H1 (cell line): ENCODE measurements at regions not wholly inside any gene's neighbourhood (a gene's known extent, or its start where the extent isn't known, plus 50 kb on each side); places are given as distances from the start of the nearest gene placed in this dataset.

ENCODE experiments used
- CTCF ChIA-PET: fragments of 300-600 bp; sonication (Branson Sonifier 250); formaldehyde crosslinking; loops from one replicate; lab custom pipeline; 2021; ENCODE audit not compliant: partially characterized antibody; lab: Charles Lee
- POLR2A ChIA-PET: fragments of 300-600 bp; sonication (Branson Sonifier 250); formaldehyde crosslinking; loops from one replicate; lab custom pipeline; 2021; ENCODE audit warnings: inconsistent platforms; ENCODE audit not compliant: partially characterized antibody; lab: Charles Lee
- DNase-seq, 2 experiments: peaks; one replicate each; pipeline versions ENCODE4 v3.0.0 to v3.0.0-alpha.2; 2010 to 2022; ENCODE audit warnings: low spot score in 2 of 2, low read depth in 1 of 2, mixed read lengths in 1 of 2
- FAIRE-seq: peaks from 2 replicates; lab custom pipeline; 2011; peaks lifted over from hg19 to GRCh38; lab: Jason Lieb, UNC
- H2AFZ ChIP-seq: 2 replicates; pipeline ENCODE4 v1.8.1; 2012; ENCODE audit warnings: low read length, inconsistent platforms
- H2AK5ac ChIP-seq: 2 replicates; pipeline ENCODE4 v1.6.1; 2013; ENCODE audit warnings: low read depth, low read length
- H2BK120ac ChIP-seq: replicated peaks from 2 replicates; pipeline ENCODE3; 2013; ENCODE audit warnings: low read depth, low read length, inconsistent platforms
- H2BK12ac ChIP-seq: 2 replicates; pipeline ENCODE4 v1.6.1; 2013; ENCODE audit warnings: low read depth, low read length
- H2BK15ac ChIP-seq: 2 replicates; pipeline ENCODE4 v1.6.1; 2013; ENCODE audit warnings: low read length
- H2BK20ac ChIP-seq: 2 replicates; pipeline ENCODE4 v1.6.1; 2013; ENCODE audit warnings: low read length
- H2BK5ac ChIP-seq: 2 replicates; pipeline ENCODE4 v1.6.1; 2013; ENCODE audit warnings: low read depth, low read length
- H3K14ac ChIP-seq: 2 replicates; pipeline ENCODE4 v1.6.1; 2013; ENCODE audit warnings: inconsistent platforms; ENCODE audit not compliant: insufficient read length
- H3K18ac ChIP-seq: 2 replicates; pipeline ENCODE4 v1.6.1; 2013; ENCODE audit warnings: low read length; ENCODE audit errors: extremely low read depth
- H3K23ac ChIP-seq: 2 replicates; pipeline ENCODE4 v1.6.1; 2013; ENCODE audit warnings: inconsistent platforms; ENCODE audit not compliant: insufficient read length
- H3K23me2 ChIP-seq: 2 replicates; pipeline ENCODE4 v1.6.1; 2013; ENCODE audit warnings: low read depth, low read length
- H3K27ac ChIP-seq: 2 replicates; pipeline ENCODE4 v1.6.1; 2011; ENCODE audit warnings: low read depth, low read length, inconsistent platforms
- H3K27me3 ChIP-seq, 4 experiments: replicated peaks in 1 of 4; 1 replicate in 1 of 4; 2 replicates in 3 of 4; pipeline versions ENCODE4 v1.6.1 to v1.8.1; 2011 to 2013; ENCODE audit warnings: low read length in 3 of 4, mild to moderate bottlenecking in 3 of 4, inconsistent platforms in 2 of 4, mixed read lengths in 2 of 4, moderate library complexity in 1 of 4; ENCODE audit not compliant: control insufficient read depth in 3 of 4, insufficient read depth in 3 of 4; ENCODE audit errors: extremely low read depth in 1 of 4
- H3K36me3 ChIP-seq, 4 experiments: 2 replicates each; pipeline versions ENCODE4 v1.6.1 to v1.8.1; 2011 to 2013; ENCODE audit warnings: mild to moderate bottlenecking in 4 of 4, low read length in 3 of 4, moderate library complexity in 2 of 4, control low read depth in 1 of 4, inconsistent platforms in 1 of 4; ENCODE audit not compliant: insufficient read depth in 4 of 4, control insufficient read depth in 2 of 4
- H3K4ac ChIP-seq: replicated peaks from 2 replicates; pipeline ENCODE3; 2013; ENCODE audit warnings: low read length, low read depth, mixed read lengths, inconsistent platforms; ENCODE audit not compliant: insufficient read length
- H3K4me1 ChIP-seq, 4 experiments: replicated peaks in 1 of 4; 1 replicate in 1 of 4; 2 replicates in 3 of 4; pipeline versions ENCODE4 v1.6.1 to v1.8.1; 2011 to 2013; ENCODE audit warnings: low read length in 3 of 4, inconsistent platforms in 2 of 4, mixed read lengths in 1 of 4; ENCODE audit not compliant: insufficient read depth in 4 of 4, control insufficient read depth in 3 of 4
- H3K4me2 ChIP-seq, 2 experiments: 2 replicates each; pipeline versions ENCODE4 v1.6.1 to v1.8.1; 2011 to 2013; ENCODE audit warnings: low read depth in 2 of 2, low read length in 2 of 2, control low read depth in 1 of 2, inconsistent platforms in 1 of 2, mild to moderate bottlenecking in 1 of 2; ENCODE audit not compliant: insufficient read depth in 1 of 2
- H3K4me3 ChIP-seq, 4 experiments: fragments of 200-600, 300-600 bp in 1 of 4; sonication (generic), shearing (Covaris generic), sonication (Bioruptor Twin) in 1 of 4; 2 replicates each; pipeline versions ENCODE4 v1.5.1 to v1.8.1; 2011 to 2016; ENCODE audit warnings: low read length in 4 of 4, low read depth in 3 of 4, control low read depth in 2 of 4, inconsistent platforms in 2 of 4, mild to moderate bottlenecking in 2 of 4, mixed read lengths in 1 of 4, moderate library complexity in 1 of 4; ENCODE audit not compliant: insufficient read depth in 2 of 4; ENCODE audit errors: extremely low read depth in 1 of 4
- H3K56ac ChIP-seq: replicated peaks from 2 replicates; pipeline ENCODE3; 2013; ENCODE audit warnings: low read depth, mild to moderate bottlenecking, mixed read lengths, low read length, inconsistent platforms; ENCODE audit not compliant: insufficient read length
- H3K79me1 ChIP-seq: 2 replicates; pipeline ENCODE4 v1.6.1; 2013; ENCODE audit warnings: low read depth, low read length, control low read depth
- H3K79me2 ChIP-seq, 2 experiments: 2 replicates each; pipeline versions ENCODE4 v1.6.1 to v1.8.1; 2012 to 2013; ENCODE audit warnings: low read length in 2 of 2, mild to moderate bottlenecking in 2 of 2, inconsistent platforms in 1 of 2; ENCODE audit not compliant: insufficient read depth in 2 of 2, control insufficient read depth in 1 of 2
- H3K9ac ChIP-seq, 4 experiments: replicated peaks in 1 of 4; 1 replicate in 1 of 4; 2 replicates in 3 of 4; pipeline versions ENCODE4 v1.6.1 to v1.8.1; 2011 to 2013; ENCODE audit warnings: low read depth in 3 of 4, low read length in 3 of 4, control low read depth in 2 of 4, mild to moderate bottlenecking in 2 of 4, moderate library complexity in 2 of 4, inconsistent platforms in 1 of 4; ENCODE audit errors: extremely low read depth in 1 of 4
- H3K9me3 ChIP-seq, 2 experiments: 2 replicates each; pipeline versions ENCODE4 v1.6.1 to v1.8.1; 2012 to 2013; ENCODE audit warnings: mild to moderate bottlenecking in 2 of 2, moderate library complexity in 2 of 2, control low read depth in 1 of 2, inconsistent platforms in 1 of 2, low read depth in 1 of 2, low read length in 1 of 2, mixed read lengths in 1 of 2; ENCODE audit not compliant: insufficient read depth in 2 of 2
- H4K20me1 ChIP-seq, 2 experiments: replicated peaks in 1 of 2; 2 replicates each; pipeline versions ENCODE3 to v1.8.1; 2011 to 2013; ENCODE audit warnings: inconsistent platforms in 2 of 2, low read length in 2 of 2, mild to moderate bottlenecking in 1 of 2; ENCODE audit not compliant: insufficient read depth in 2 of 2, control insufficient read depth in 1 of 2
- H4K5ac ChIP-seq: 2 replicates; pipeline ENCODE4 v1.6.1; 2013; ENCODE audit warnings: low read length, low read depth, mixed read lengths, inconsistent platforms; ENCODE audit not compliant: insufficient read length
- H4K8ac ChIP-seq: 2 replicates; pipeline ENCODE4 v1.8.0; 2013; ENCODE audit warnings: mild to moderate bottlenecking, moderate library complexity, low read length, inconsistent platforms; ENCODE audit not compliant: insufficient read depth; ENCODE audit errors: extremely low read depth
- H4K91ac ChIP-seq: replicated peaks from 2 replicates; pipeline ENCODE3; 2013; ENCODE audit warnings: low read length, mixed read lengths, inconsistent platforms; ENCODE audit not compliant: insufficient read length
- EZH2 ChIP-seq: fragments of 200-600 bp; sonication (generic); IDR thresholded peaks from 2 replicates; pipeline ENCODE4 v1.7.1; 2012; ENCODE audit warnings: low read depth, mild to moderate bottlenecking, moderate library complexity, low read length, inconsistent platforms; ENCODE audit not compliant: severe bottlenecking
- PHF8 ChIP-seq: fragments of 200-600 bp; sonication (generic); conservative IDR thresholded peaks from 2 replicates; pipeline ENCODE4 v1.7.1; 2012; ENCODE audit warnings: low read depth, mild to moderate bottlenecking, inconsistent platforms, low read length, moderate library complexity
- POLR2A ChIP-seq, 2 experiments: IDR thresholded peaks; 1 replicate in 1 of 2; 2 replicates in 1 of 2; pipeline ENCODE4 v1.6.1; 2011; ENCODE audit warnings: low read depth in 2 of 2, low read length in 2 of 2, mild to moderate bottlenecking in 2 of 2; ENCODE audit errors: control extremely low read depth in 1 of 2
- SAP30 ChIP-seq: fragments of 300-600 bp; sonication (generic); IDR thresholded peaks from 2 replicates; pipeline ENCODE4 v1.7.1; 2012; ENCODE audit warnings: low read length, moderate library complexity, mild to moderate bottlenecking, inconsistent platforms; ENCODE audit not compliant: insufficient read depth, insufficient replicate concordance
- SIRT6 ChIP-seq: IDR thresholded peaks from one replicate; pipeline ENCODE4 v1.7.1; 2012; ENCODE audit warnings: low read length, inconsistent platforms
- TBP ChIP-seq: IDR thresholded peaks from 2 replicates; pipeline ENCODE4 v1.6.1; 2011; ENCODE audit warnings: low read depth, low read length, improper control_type of control experiment
- WGBS, 2 experiments: shearing (Covaris generic) in 1 of 2; methylation state at CpG; one replicate each; pipeline versions ENCODE4 v1.1.6 to v1.1.7; 2013 to 2015; ENCODE audit warnings: low lambda C conversion rate in 2 of 2, mixed read lengths in 2 of 2, inconsistent platforms in 1 of 2, low coverage in 1 of 2, missing lambda C conversion rate in 1 of 2; ENCODE audit not compliant: insufficient replicate concordance in 2 of 2, insufficient coverage in 1 of 2, insufficient read length in 1 of 2; ENCODE audit errors: extremely low coverage in 1 of 2, missing lambda C conversion rate in 1 of 2; 5-methylcytosine and 5-hydroxymethylcytosine counted together

DNA sequence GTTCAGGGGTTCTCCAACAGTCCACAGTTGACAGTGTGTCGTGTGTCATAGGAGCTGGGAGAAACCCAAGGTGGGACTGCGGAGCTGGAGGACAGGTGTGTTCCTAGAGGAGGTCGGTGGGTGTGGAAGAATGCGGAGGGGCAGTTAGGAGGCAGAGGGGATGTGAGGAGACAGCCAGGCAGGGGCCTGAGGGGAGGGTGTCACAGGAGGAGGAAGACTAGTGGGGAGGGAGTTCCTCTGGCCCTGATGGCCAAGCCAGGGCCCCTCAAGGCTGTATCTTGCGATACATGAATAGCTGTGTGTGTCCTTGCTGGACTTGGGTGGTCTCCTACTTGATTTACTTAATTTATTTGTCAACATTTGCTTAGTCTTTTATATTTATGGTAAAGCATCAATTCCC is 519.6 kb upstream of the HS6ST1 start:
- ChIA-PET POLR2A (no interaction called here), CTCF (no interaction called here)
- H2AK5ac ChIP-seq = no peak overlapping the region
- H4K8ac ChIP-seq = no peak overlapping the region
- no peak overlapping the region for H2BK12ac ChIP-seq
- no peak overlapping the region for H4K5ac ChIP-seq
- H3K14ac ChIP-seq = no peak overlapping the region
- no peaks in the 10 kb centered on the region for H3K23me2 ChIP-seq
- no peak overlapping the region for H3K4me3 ChIP-seq
- no peak overlapping the region for H3K56ac ChIP-seq
- WGBS, 2 experiments = 88% methylated on average over 5 of the region's 5 CpGs; no CpG with 5 or more reads in 1 of the 2 experiments
- no peaks in the 10 kb centered on the region for H3K79me1 ChIP-seq
- H4K91ac ChIP-seq = no peak overlapping the region
- H2BK5ac ChIP-seq = no peak overlapping the region
- no peak overlapping the region for H2BK15ac ChIP-seq
- no peak overlapping the region for H3K4ac ChIP-seq
- no peak for DNase-seq
- no peak overlapping the region for H3K18ac ChIP-seq
- FAIRE-seq = no peak
- peaks cover 0 to 2% (median 0%) of the 10 kb centered on the region in 4 experiments; a peak in 1 of 7 replicates for H3K4me1 ChIP-seq
- TF ChIP-seq EZH2 (no peak), SAP30 (no peak), SIRT6 (no peak), PHF8 (no peak), TBP (no peak), POLR2A (IDR thresholded peaks at IDR 0.05; ENCODE audit: control extremely low read depth in 1 of 2, low read depth in 2 of 2, low read length in 2 of 2) (no peak)
- H2BK120ac ChIP-seq = no peak overlapping the region
- H3K9me3 ChIP-seq = no peaks in the 10 kb centered on the region
- H2BK20ac ChIP-seq = no peak overlapping the region
- H3K36me3 ChIP-seq = no peaks in the 10 kb centered on the region
- H3K23ac ChIP-seq = no peak overlapping the region
- no peak overlapping the region for H3K9ac ChIP-seq
- H2AFZ ChIP-seq = no peak overlapping the region
- no peaks in the 10 kb centered on the region for H4K20me1 ChIP-seq
- no peaks in the 10 kb centered on the region for H3K27me3 ChIP-seq
- H3K4me2 ChIP-seq = no peak overlapping the region
- H3K79me2 ChIP-seq = no peaks in the 10 kb centered on the region
- no peak overlapping the region for H3K27ac ChIP-seq
